BE2C (cell line): ENCODE measurements at regions not wholly inside any gene's neighbourhood (a gene's known extent, or its start where the extent isn't known, plus 50 kb on each side); places are given as distances from the start of the nearest gene placed in this dataset.

ENCODE experiments used
- DNase-seq: peaks from one replicate; pipeline ENCODE4 v3.0.0-alpha.2; 2020
- H3K27me3 ChIP-seq: fragments of 250-450 bp; sonication (Bioruptor Pico); 2 replicates; pipeline ENCODE4 v1.5.1; 2020; ENCODE audit warnings: mild to moderate bottlenecking
- H3K36me3 ChIP-seq: fragments of 250-450 bp; sonication (Bioruptor Pico); 2 replicates; pipeline ENCODE4 v1.5.1; 2020; ENCODE audit warnings: mild to moderate bottlenecking
- H3K4me1 ChIP-seq: fragments of 250-450 bp; sonication (Bioruptor Pico); 2 replicates; pipeline ENCODE4 v1.5.1; 2020
- H3K4me3 ChIP-seq: 2 replicates; pipeline ENCODE4 v1.5.1; 2011; ENCODE audit warnings: low read depth, low read length
- H3K9me3 ChIP-seq: fragments of 250-450 bp; sonication (Bioruptor Pico); 2 replicates; pipeline ENCODE4 v1.5.1; 2020
- CTCF ChIP-seq: IDR thresholded peaks from 2 replicates; pipeline ENCODE4 v1.5.1; 2012; ENCODE audit warnings: mild to moderate bottlenecking, low read depth, low read length

- TF ChIP-seq CTCF, result no peak
- no peaks in the 10 kb centered on the region for H3K36me3 ChIP-seq
- no peaks in the 10 kb centered on the region for H3K4me1 ChIP-seq
- H3K27me3 ChIP-seq, result no peaks in the 10 kb centered on the region
- H3K4me3 ChIP-seq, result no peak overlapping the region
- no peak for DNase-seq
- H3K9me3 ChIP-seq, result no peaks in the 10 kb centered on the region
Observed at GRCh38 chr16:72427051-72427782, 255.3 kb upstream of the PMFBP1 start.

GRCh38 chr16:72426386-72426785, 254.4 kb upstream of the PMFBP1 start:
- no peak overlapping the region for H3K4me3 ChIP-seq
- H3K4me1 ChIP-seq, result no peaks in the 10 kb centered on the region
- H3K36me3 ChIP-seq, result no peaks in the 10 kb centered on the region
- H3K9me3 ChIP-seq, result no peaks in the 10 kb centered on the region
- no peak for DNase-seq
- no peaks in the 10 kb centered on the region for H3K27me3 ChIP-seq
- TF ChIP-seq CTCF, result no peak

- no peak for DNase-seq
- Histone ChIP-seq H3K4me1 (no peaks in the 10 kb centered on the region), H3K27me3 (no peaks in the 10 kb centered on the region), H3K9me3 (no peaks in the 10 kb centered on the region), H3K36me3 (no peaks in the 10 kb centered on the region), H3K4me3 (no peak overlapping the region)
- no peak for TF ChIP-seq CTCF
Observed at GRCh38 chr16:72425571-72426341, 253.8 kb upstream of the PMFBP1 start.

- Histone ChIP-seq H3K4me1 (no peaks in the 10 kb centered on the region), H3K27me3 (no peaks in the 10 kb centered on the region), H3K9me3 (no peaks in the 10 kb centered on the region), H3K36me3 (no peaks in the 10 kb centered on the region), H3K4me3 (no peak overlapping the region)
- TF ChIP-seq CTCF, result no peak
- DNase-seq, result no peak
Observed at GRCh38 chr16:72424757-72425156, 252.8 kb upstream of the PMFBP1 start.

- TF ChIP-seq CTCF, result no peak
- no peaks in the 10 kb centered on the region for H3K36me3 ChIP-seq
- no peaks in the 10 kb centered on the region for H3K27me3 ChIP-seq
- no peak for DNase-seq
- no peaks in the 10 kb centered on the region for H3K4me1 ChIP-seq
- H3K9me3 ChIP-seq, result no peaks in the 10 kb centered on the region
- no peak overlapping the region for H3K4me3 ChIP-seq
Observed at GRCh38 chr16:72422308-72422897, 250.4 kb upstream of the PMFBP1 start.

GRCh38 chr16:72419638-72420037, 247.7 kb upstream of the PMFBP1 start:
- H3K4me1 ChIP-seq, result no peaks in the 10 kb centered on the region
- H3K4me3 ChIP-seq, result no peak overlapping the region
- H3K36me3 ChIP-seq, result no peaks in the 10 kb centered on the region
- no peaks in the 10 kb centered on the region for H3K27me3 ChIP-seq
- TF ChIP-seq CTCF, result no peak
- DNase-seq, result no peak
- no peaks in the 10 kb centered on the region for H3K9me3 ChIP-seq
